ENCODE measurements at regions not wholly inside any gene's neighbourhood (a gene's known extent, or its start where the extent isn't known, plus 50 kb on each side); places are given as distances from the start of the nearest gene placed in this dataset.
"Not testable (repeated sequence)": the region's sequence is repeated elsewhere in the genome, so short reads cannot be mapped to it uniquely, and the experiment has no call there.

DNA sequence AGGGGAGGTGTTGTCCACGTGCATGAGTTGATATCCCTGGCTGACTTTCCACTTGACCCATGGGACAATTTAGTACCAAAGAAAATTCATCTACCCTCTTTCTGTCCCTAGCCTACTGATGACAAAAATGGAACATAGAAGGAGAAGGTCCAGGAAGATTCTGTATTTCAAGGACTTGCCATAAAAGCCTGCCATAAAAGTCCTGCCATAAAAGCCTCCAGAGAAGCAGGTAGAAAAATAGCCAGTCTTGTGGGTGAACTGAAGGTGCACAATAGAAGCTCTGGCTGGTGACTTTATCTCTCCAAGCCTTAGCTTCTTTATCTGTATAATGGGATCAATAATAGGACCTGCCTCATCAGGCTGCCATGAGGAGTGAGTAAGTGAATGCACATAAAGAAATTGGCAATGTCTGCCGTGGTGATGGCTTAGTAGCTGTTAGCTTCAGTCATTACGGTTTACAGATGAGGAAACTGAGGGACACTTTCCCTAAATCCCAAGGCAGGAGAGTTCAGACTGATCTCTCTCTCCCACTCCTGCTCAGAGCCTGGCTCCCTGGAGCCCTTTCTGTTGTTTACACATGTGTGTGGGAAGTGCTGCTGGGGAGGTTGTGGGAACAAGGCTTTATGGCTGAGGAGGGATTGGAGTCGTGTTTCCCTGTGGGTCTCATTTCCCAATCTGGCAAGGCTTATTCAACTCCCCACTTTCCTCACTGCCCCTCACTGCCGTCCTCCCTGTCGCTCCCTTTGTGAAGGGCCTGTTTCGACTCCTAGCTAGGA lies 101.5 kb downstream of the TRIM43 start:
- DNase-seq; H3K14ac ChIP-seq (replicated peaks; ENCODE audit: low read depth, low read length); H2BK5ac ChIP-seq (ENCODE audit: low read depth, low read length, poor library complexity, severe bottlenecking); H3K4ac ChIP-seq (ENCODE audit: low read depth, low read length); H2AK5ac ChIP-seq (ENCODE audit: low read depth, low read length); H3K4me3 ChIP-seq (ENCODE audit: insufficient read depth, low read depth, low read length); H4K91ac ChIP-seq (ENCODE audit: insufficient read depth, low read depth, low read length); H3K4me2 ChIP-seq (ENCODE audit: low read depth, low read length); H3K9ac ChIP-seq (ENCODE audit: low read depth, low read length); intact Hi-C loops (cut with micrococcal nuclease); H3K56ac ChIP-seq (ENCODE audit: extremely low read depth, insufficient read depth, low read length); H3K9me3 ChIP-seq (ENCODE audit: control insufficient read depth, insufficient read depth, low read length); BruUV-seq (replicated peaks); H3K27ac ChIP-seq (ENCODE audit: insufficient read depth, low read length); H3K23ac ChIP-seq (ENCODE audit: low read depth, low read length); H2BK120ac ChIP-seq (ENCODE audit: low read depth, low read length); dilution Hi-C loops (cut with HindIII; ENCODE audit: low sequenced_read_pairs, unreplicated experiment); H4K5ac ChIP-seq (ENCODE audit: low read depth, low read length); ATAC-seq (ENCODE audit: low read depth); H2AFZ ChIP-seq (replicated peaks; ENCODE audit: low read length, poor library complexity); H4K8ac ChIP-seq (ENCODE audit: low read depth in 2 of 2, low read length in 2 of 2); CTCF ChIA-PET; POLR2A ChIA-PET (ENCODE audit: unreplicated experiment); H2AK9ac ChIP-seq (replicated peaks; ENCODE audit: low read depth, low read length, poor library complexity); in situ Hi-C loops (cut with MboI; ENCODE audit: low sequenced_read_pairs); H3K4me1 ChIP-seq (ENCODE audit: control insufficient read depth, insufficient read depth, low read length); H3K36me3 ChIP-seq (ENCODE audit: control insufficient read depth, insufficient read depth, low read length); H3K18ac ChIP-seq (ENCODE audit: low read depth, low read length); H2BK20ac ChIP-seq (ENCODE audit: low read depth, low read length); H3K9me1 ChIP-seq (ENCODE audit: insufficient read depth, low read length); H2BK15ac ChIP-seq (ENCODE audit: low read depth, low read length); H4K20me1 ChIP-seq (ENCODE audit: insufficient read depth, low read length); H3K79me1 ChIP-seq (ENCODE audit: low read depth in 1 of 2, low read length in 2 of 2): not testable (repeated sequence)
- no CpG with 5 or more reads among the region's 7 CpGs for WGBS, 2 experiments (ENCODE audit: extremely low coverage in 2 of 2, insufficient read length in 1 of 2)
- peaks cover 15% of the 10 kb centered on the region for H3K27me3 ChIP-seq (ENCODE audit: control insufficient read depth, insufficient read depth, low read length)
